ENCODE measurements at regions not wholly inside any gene's neighbourhood (a gene's known extent, or its start where the extent isn't known, plus 50 kb on each side); places are given as distances from the start of the nearest gene placed in this dataset.

DNA sequence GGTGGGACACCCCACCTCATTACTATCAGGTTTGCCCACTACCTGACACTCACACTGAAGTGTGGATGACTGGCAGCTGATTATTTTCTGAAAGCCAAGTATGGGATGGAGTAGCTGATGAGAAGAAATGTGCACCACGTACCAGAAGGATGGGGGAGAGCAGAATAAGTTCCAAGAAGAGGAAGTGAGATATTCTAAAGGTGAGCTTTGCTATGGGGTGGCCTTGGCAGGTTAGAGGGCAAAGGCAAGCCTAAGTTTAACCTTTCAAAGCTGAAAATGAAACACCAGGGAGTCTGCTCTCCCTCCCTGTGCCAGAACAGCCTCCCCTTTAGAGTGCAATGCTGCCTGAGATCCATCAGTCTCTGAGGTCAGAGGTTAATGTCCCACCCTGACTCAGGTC is 196.1 kb upstream of the OSR1 start:
- TF ChIP-seq CTCF (IDR thresholded peaks at IDR 0.05; ENCODE audit: insufficient read depth, low read length, poor library complexity, severe bottlenecking) = no peak
- Histone ChIP-seq H3K27me3 (replicated peaks; ENCODE audit: control insufficient read depth, insufficient read depth, low read length) (no peaks in the 10 kb centered on the region), H3K36me3 (ENCODE audit: control insufficient read depth, insufficient read depth, low read length) (no peaks in the 10 kb centered on the region), H3K4me3 (replicated peaks; ENCODE audit: low read depth, low read length) (no peak overlapping the region)
- no peak for DNase-seq (ENCODE audit: extremely low read depth, insufficient read length)

GRCh38 chr2:19552270-19552669 is 193.8 kb upstream of the OSR1 start:
- H3K27me3 ChIP-seq (replicated peaks; ENCODE audit: control insufficient read depth, insufficient read depth, low read length) = no peaks in the 10 kb centered on the region

DNA sequence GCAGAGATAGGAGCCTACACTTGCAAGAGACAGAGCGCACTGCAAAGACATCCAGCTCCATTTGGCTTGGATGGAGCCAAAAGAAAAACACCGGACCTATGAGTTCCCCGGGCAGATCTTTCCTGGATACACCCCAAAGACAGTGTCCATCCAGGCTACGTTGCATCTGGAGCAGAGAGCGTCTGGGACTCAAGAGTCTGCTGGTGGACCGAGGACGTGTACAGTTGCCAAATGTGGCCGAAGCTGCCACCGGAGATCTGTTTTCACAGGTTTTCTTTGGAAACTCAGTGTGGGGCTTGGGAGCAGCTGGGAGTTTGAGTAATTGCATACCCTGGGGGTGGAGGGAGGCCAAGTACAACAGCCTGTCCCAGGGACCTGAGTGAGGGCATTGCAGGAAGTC is 192.3 kb upstream of the OSR1 start:
- no peak for DNase-seq (ENCODE audit: extremely low read depth, insufficient read length)
- no peak overlapping the region for H3K4me3 ChIP-seq (replicated peaks; ENCODE audit: low read depth, low read length)
- H3K36me3 ChIP-seq (ENCODE audit: control insufficient read depth, insufficient read depth, low read length) = no peaks in the 10 kb centered on the region
- TF ChIP-seq CTCF (IDR thresholded peaks at IDR 0.05; ENCODE audit: insufficient read depth, low read length, poor library complexity, severe bottlenecking) = no peak
- H3K27me3 ChIP-seq (replicated peaks; ENCODE audit: control insufficient read depth, insufficient read depth, low read length) = no peaks in the 10 kb centered on the region

More at GRCh38 chr2:19552270-19552669, 193.8 kb upstream of the OSR1 start:
- H3K36me3 ChIP-seq (ENCODE audit: control insufficient read depth, insufficient read depth, low read length) = no peaks in the 10 kb centered on the region
- DNase-seq (ENCODE audit: extremely low read depth, insufficient read length) = no peak
- H3K4me3 ChIP-seq (replicated peaks; ENCODE audit: low read depth, low read length) = no peak overlapping the region
- no peak for TF ChIP-seq CTCF (IDR thresholded peaks at IDR 0.05; ENCODE audit: insufficient read depth, low read length, poor library complexity, severe bottlenecking)

- H3K36me3 ChIP-seq (ENCODE audit: control insufficient read depth, insufficient read depth, low read length) = no peaks in the 10 kb centered on the region
- H3K27me3 ChIP-seq (replicated peaks; ENCODE audit: control insufficient read depth, insufficient read depth, low read length) = no peaks in the 10 kb centered on the region
- TF ChIP-seq CTCF (IDR thresholded peaks at IDR 0.05; ENCODE audit: insufficient read depth, low read length, poor library complexity, severe bottlenecking) = no peak
- H3K4me3 ChIP-seq (replicated peaks; ENCODE audit: low read depth, low read length) = no peak overlapping the region
- DNase-seq (ENCODE audit: extremely low read depth, insufficient read length) = no peak
These were observed 191.4 kb upstream of the OSR1 start for GRCh38 chr2:19549821-19550220.

DNA sequence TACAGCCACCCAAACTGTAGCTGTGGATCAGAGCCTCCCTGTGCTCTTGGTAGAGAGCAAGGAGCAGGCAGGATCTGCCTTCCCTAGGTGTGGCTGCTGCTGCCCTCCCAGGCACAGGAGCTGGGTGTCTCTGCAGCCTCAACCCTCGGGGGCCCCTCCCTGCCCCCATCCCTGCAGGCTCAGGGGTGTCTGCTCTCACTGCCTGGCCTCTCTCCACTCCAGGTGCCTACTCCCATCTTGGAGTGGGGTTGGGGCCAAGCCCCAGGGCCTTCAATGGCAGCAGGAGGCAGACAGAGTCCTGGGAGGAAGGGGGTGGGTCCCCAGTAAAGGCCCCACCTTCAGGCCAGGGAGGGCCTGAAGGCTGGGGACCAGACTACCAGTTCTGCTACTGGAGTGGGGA is 189.7 kb upstream of the OSR1 start:
- H3K36me3 ChIP-seq (ENCODE audit: control insufficient read depth, insufficient read depth, low read length) = no peaks in the 10 kb centered on the region
- H3K27me3 ChIP-seq (replicated peaks; ENCODE audit: control insufficient read depth, insufficient read depth, low read length) = no peaks in the 10 kb centered on the region
- no peak for DNase-seq (ENCODE audit: extremely low read depth, insufficient read length)
- H3K4me3 ChIP-seq (replicated peaks; ENCODE audit: low read depth, low read length) = no peak overlapping the region
- TF ChIP-seq CTCF (IDR thresholded peaks at IDR 0.05; ENCODE audit: insufficient read depth, low read length, poor library complexity, severe bottlenecking) = no peak

DNA sequence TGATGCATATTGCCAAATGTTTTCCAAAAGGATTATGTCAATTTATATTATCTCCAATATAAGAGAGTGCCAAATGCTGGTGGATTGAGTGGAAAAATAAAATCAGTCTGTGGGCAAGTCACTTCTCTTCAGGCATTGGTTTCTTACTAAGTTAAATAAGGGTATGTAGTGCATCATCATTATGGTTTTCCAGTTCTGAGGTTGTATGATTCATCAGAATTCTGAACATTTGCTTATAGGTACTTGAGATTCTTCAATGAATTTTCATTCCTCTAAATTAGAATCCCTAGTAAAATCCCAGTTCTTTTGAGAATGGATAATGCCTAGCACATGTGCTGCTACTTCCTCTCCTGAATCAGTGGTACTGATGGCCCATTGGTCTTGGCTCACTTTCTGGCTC is 188.9 kb upstream of the OSR1 start:
- Histone ChIP-seq H3K4me3 (replicated peaks; ENCODE audit: low read depth, low read length) (no peak overlapping the region), H3K27me3 (replicated peaks; ENCODE audit: control insufficient read depth, insufficient read depth, low read length) (no peaks in the 10 kb centered on the region), H3K36me3 (ENCODE audit: control insufficient read depth, insufficient read depth, low read length) (no peaks in the 10 kb centered on the region)
- TF ChIP-seq CTCF (IDR thresholded peaks at IDR 0.05; ENCODE audit: insufficient read depth, low read length, poor library complexity, severe bottlenecking) = no peak
- no peak for DNase-seq (ENCODE audit: extremely low read depth, insufficient read length)
